Erythroblast (primary cell): ENCODE measurements at regions not wholly inside any gene's neighbourhood (a gene's known extent, or its start where the extent isn't known, plus 50 kb on each side); places are given as distances from the start of the nearest gene placed in this dataset.

ENCODE experiments used
- GATA1 ChIP-seq: IDR thresholded peaks from 2 replicates; pipeline ENCODE4 v1.6.1; 2011; ENCODE audit warnings: low read depth, mild to moderate bottlenecking, control low read depth, low read length, moderate library complexity
- POLR2A ChIP-seq: IDR thresholded peaks from 2 replicates; pipeline ENCODE4 v1.6.1; 2011; ENCODE audit warnings: mild to moderate bottlenecking, low read length

DNA sequence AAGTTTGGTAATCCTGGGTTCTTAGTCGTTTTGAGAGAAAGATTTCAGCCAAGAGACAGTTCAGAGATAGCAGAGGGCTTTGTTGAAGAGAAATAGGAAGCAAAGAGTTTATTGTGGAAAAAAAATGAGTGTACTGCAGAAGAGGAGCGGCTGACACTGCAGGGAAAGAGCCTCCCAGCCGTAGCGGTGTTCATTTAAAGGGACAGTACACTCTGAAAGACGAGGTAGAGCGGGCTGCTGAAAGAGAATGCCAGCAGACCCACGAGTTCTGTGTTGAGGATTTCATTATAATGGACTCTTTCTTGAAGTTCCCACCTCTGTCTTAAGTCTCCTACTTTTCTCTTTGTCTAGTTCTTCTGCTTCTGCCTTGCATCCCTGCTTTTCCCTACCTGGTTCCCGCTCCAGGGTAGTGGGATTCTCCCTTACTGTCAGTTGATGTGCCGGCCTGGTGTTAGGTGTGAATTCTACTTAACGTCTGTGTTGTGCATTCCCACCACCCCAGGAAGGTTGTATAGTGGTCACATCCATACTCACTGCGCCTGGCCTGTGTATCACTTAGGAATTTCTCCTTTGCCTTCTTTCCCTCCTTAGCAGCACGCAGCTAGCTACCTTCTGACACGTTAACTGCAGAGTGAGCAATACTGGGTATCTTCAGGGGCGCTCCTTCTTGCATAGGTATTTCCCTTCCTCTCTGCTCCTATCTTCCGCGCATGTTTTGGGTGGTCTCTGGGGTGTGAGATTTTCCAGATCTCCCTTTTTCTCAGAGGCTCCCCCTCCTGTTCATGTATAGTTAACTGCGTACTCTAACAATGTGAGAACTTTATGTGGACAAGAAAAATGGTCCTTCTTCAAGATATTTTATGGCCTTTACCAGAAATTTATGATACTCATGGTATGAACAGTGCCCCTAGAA is 164.5 kb downstream of the PTH2R start:
- TF ChIP-seq POLR2A (no peak), GATA1 (no peak)
